ENCODE measurements at regions not wholly inside any gene's neighbourhood (a gene's known extent, or its start where the extent isn't known, plus 50 kb on each side); places are given as distances from the start of the nearest gene placed in this dataset.

GRCh38 chr2:193965263-193965662, 1691.8 kb upstream of the SLC39A10 start:
- H3K4me3 Mint-ChIP-seq, result no peak overlapping the region

GRCh38 chr2:193963472-193964119, 1693.4 kb upstream of the SLC39A10 start:
- no peaks in the 10 kb centered on the region for H3K4me1 ChIP-seq (ENCODE audit: insufficient read depth, low read length)
- no peak overlapping the region for H3K27ac ChIP-seq (ENCODE audit: low read depth, low read length)
- ChIA-PET CTCF (no interaction called here), POLR2A (no interaction called here)
- H3K36me3 ChIP-seq (ENCODE audit: insufficient read depth, low read length), result no peaks in the 10 kb centered on the region
- no peaks in the 10 kb centered on the region for H3K9me3 ChIP-seq (ENCODE audit: low read length)
- Mint-ChIP-seq H3K9me3 (peaks cover 0 to 5% (median 0%) of the 10 kb centered on the region in 5 donors), H3K36me3 (no peaks in the 10 kb centered on the region), H3K4me3 (no peak overlapping the region), H3K27me3 (no peaks in the 10 kb centered on the region), H3K4me1 (no peaks in the 10 kb centered on the region), H3K27ac (no peak overlapping the region)
- no peak overlapping the region for H3K4me3 ChIP-seq (ENCODE audit: low read length)
- no peaks in the 10 kb centered on the region for H3K27me3 ChIP-seq (ENCODE audit: insufficient read depth, low read length, poor library complexity, severe bottlenecking)
- DNase-seq, result no peak

More at GRCh38 chr2:193965263-193965662, 1691.8 kb upstream of the SLC39A10 start:
- H3K27me3 ChIP-seq (ENCODE audit: insufficient read depth, low read length, poor library complexity, severe bottlenecking), result no peaks in the 10 kb centered on the region
- H3K4me1 ChIP-seq (ENCODE audit: insufficient read depth, low read length), result no peaks in the 10 kb centered on the region
- POLR2A ChIA-PET, result no interaction called here
- Mint-ChIP-seq H3K27me3 (no peaks in the 10 kb centered on the region), H3K27ac (no peak overlapping the region), H3K36me3 (no peaks in the 10 kb centered on the region), H3K4me1 (no peaks in the 10 kb centered on the region), H3K9me3 (peaks cover 0 to 18% (median 2%) of the 10 kb centered on the region in 5 donors)
- DNase-seq, result no peak
- H3K9me3 ChIP-seq (ENCODE audit: low read length), result no peaks in the 10 kb centered on the region
- no peaks in the 10 kb centered on the region for H3K36me3 ChIP-seq (ENCODE audit: insufficient read depth, low read length)
- CTCF ChIA-PET, result no interaction called here
- H3K27ac ChIP-seq (ENCODE audit: low read depth, low read length), result no peak overlapping the region
- no peak overlapping the region for H3K4me3 ChIP-seq (ENCODE audit: low read length)

GRCh38 chr2:193946806-193947205, 1710.2 kb upstream of the SLC39A10 start:
- H3K9me3 ChIP-seq (ENCODE audit: low read length), result no peaks in the 10 kb centered on the region
- no peak for DNase-seq
- no peak overlapping the region for H3K4me3 ChIP-seq (ENCODE audit: low read length)
- POLR2A ChIA-PET, result no interaction called here
- H3K36me3 ChIP-seq (ENCODE audit: insufficient read depth, low read length), result no peaks in the 10 kb centered on the region
- no peaks in the 10 kb centered on the region for H3K27me3 ChIP-seq (ENCODE audit: insufficient read depth, low read length, poor library complexity, severe bottlenecking)
- Mint-ChIP-seq H3K9me3 (peaks cover 0 to 16% (median 0%) of the 10 kb centered on the region in 5 donors), H3K27me3 (no peaks in the 10 kb centered on the region), H3K4me1 (no peaks in the 10 kb centered on the region), H3K36me3 (no peaks in the 10 kb centered on the region), H3K4me3 (no peak overlapping the region), H3K27ac (no peak overlapping the region)
- CTCF ChIA-PET, result no interaction called here
- no peaks in the 10 kb centered on the region for H3K4me1 ChIP-seq (ENCODE audit: insufficient read depth, low read length)
- H3K27ac ChIP-seq (ENCODE audit: low read depth, low read length), result no peak overlapping the region

GRCh38 chr2:193943406-193943960, 1713.5 kb upstream of the SLC39A10 start:
- Histone ChIP-seq H3K4me1 (ENCODE audit: insufficient read depth, low read length) (no peaks in the 10 kb centered on the region), H3K4me3 (ENCODE audit: low read length) (no peak overlapping the region), H3K36me3 (ENCODE audit: insufficient read depth, low read length) (no peaks in the 10 kb centered on the region), H3K9me3 (ENCODE audit: low read length) (no peaks in the 10 kb centered on the region), H3K27me3 (ENCODE audit: insufficient read depth, low read length, poor library complexity, severe bottlenecking) (no peaks in the 10 kb centered on the region), H3K27ac (ENCODE audit: low read depth, low read length) (no peak overlapping the region)
- Mint-ChIP-seq H3K4me3 (no peak overlapping the region), H3K4me1 (no peaks in the 10 kb centered on the region), H3K9me3 (peaks cover 0 to 18% (median 0%) of the 10 kb centered on the region in 5 donors), H3K27me3 (no peaks in the 10 kb centered on the region), H3K36me3 (no peaks in the 10 kb centered on the region), H3K27ac (no peak overlapping the region)
- POLR2A ChIA-PET, result no interaction called here
- CTCF ChIA-PET, result no interaction called here
- DNase-seq, result no peak

- Mint-ChIP-seq H3K27ac (no peak overlapping the region), H3K9me3 (peaks cover 0 to 4% (median 0%) of the 10 kb centered on the region in 5 donors), H3K27me3 (peaks cover 0 to 1% of the 10 kb centered on the region in 2 donors), H3K4me3 (no peak overlapping the region), H3K36me3 (no peaks in the 10 kb centered on the region), H3K4me1 (no peaks in the 10 kb centered on the region)
- ChIA-PET CTCF (no interaction called here), POLR2A (no interaction called here)
- no peaks in the 10 kb centered on the region for H3K9me3 ChIP-seq (ENCODE audit: low read length)
- H3K27me3 ChIP-seq (ENCODE audit: insufficient read depth, low read length, poor library complexity, severe bottlenecking), result no peaks in the 10 kb centered on the region
- DNase-seq, result no peak
- H3K36me3 ChIP-seq (ENCODE audit: insufficient read depth, low read length), result no peaks in the 10 kb centered on the region
- no peak overlapping the region for H3K27ac ChIP-seq (ENCODE audit: low read depth, low read length)
- H3K4me3 ChIP-seq (ENCODE audit: low read length), result no peak overlapping the region
- no peaks in the 10 kb centered on the region for H3K4me1 ChIP-seq (ENCODE audit: insufficient read depth, low read length)
Measured at GRCh38 chr2:193935114-193935513, 1721.9 kb upstream of the SLC39A10 start.

- Mint-ChIP-seq H3K4me3 (no peak overlapping the region), H3K27ac (no peak overlapping the region), H3K27me3 (no peaks in the 10 kb centered on the region), H3K4me1 (no peaks in the 10 kb centered on the region), H3K9me3 (peaks cover 0 to 3% (median 0%) of the 10 kb centered on the region in 5 donors), H3K36me3 (no peaks in the 10 kb centered on the region)
- Histone ChIP-seq H3K4me1 (ENCODE audit: insufficient read depth, low read length) (no peaks in the 10 kb centered on the region), H3K36me3 (ENCODE audit: insufficient read depth, low read length) (no peaks in the 10 kb centered on the region), H3K27ac (ENCODE audit: low read depth, low read length) (no peak overlapping the region), H3K4me3 (ENCODE audit: low read length) (no peak overlapping the region), H3K27me3 (ENCODE audit: insufficient read depth, low read length, poor library complexity, severe bottlenecking) (no peaks in the 10 kb centered on the region), H3K9me3 (ENCODE audit: low read length) (no peaks in the 10 kb centered on the region)
- ChIA-PET POLR2A (no interaction called here), CTCF (no interaction called here)
- no peak for DNase-seq
Measured at GRCh38 chr2:193929131-193929530, 1727.9 kb upstream of the SLC39A10 start.

- POLR2A ChIA-PET, result no interaction called here
- H3K27ac ChIP-seq (ENCODE audit: low read depth, low read length), result no peak overlapping the region
- H3K9me3 ChIP-seq (ENCODE audit: low read length), result no peaks in the 10 kb centered on the region
- Mint-ChIP-seq H3K4me3 (no peak overlapping the region), H3K4me1 (no peaks in the 10 kb centered on the region), H3K27ac (no peak overlapping the region), H3K9me3 (peaks cover 0 to 2% (median 0%) of the 10 kb centered on the region in 5 donors), H3K27me3 (peaks cover 0 to 1% of the 10 kb centered on the region in 2 donors), H3K36me3 (no peaks in the 10 kb centered on the region)
- H3K36me3 ChIP-seq (ENCODE audit: insufficient read depth, low read length), result no peaks in the 10 kb centered on the region
- no peak for DNase-seq
- CTCF ChIA-PET, result interaction anchor here (0.8 kb wide), 1 partner anchor 20 kb away, joined by 4 read pairs; no protein-coding TSS in a partner anchor
- H3K4me1 ChIP-seq (ENCODE audit: insufficient read depth, low read length), result no peaks in the 10 kb centered on the region
- no peak overlapping the region for H3K4me3 ChIP-seq (ENCODE audit: low read length)
- no peaks in the 10 kb centered on the region for H3K27me3 ChIP-seq (ENCODE audit: insufficient read depth, low read length, poor library complexity, severe bottlenecking)
Measured at GRCh38 chr2:193907561-193907960, 1712.8 kb upstream of the TMEFF2 start.

GRCh38 chr2:193900292-193900691, 1705.6 kb upstream of the TMEFF2 start:
- peaks cover 0 to 1% of the 10 kb centered on the region in 2 donors for H3K27me3 Mint-ChIP-seq
- no peak overlapping the region for H3K27ac Mint-ChIP-seq
- Histone ChIP-seq H3K9me3 (ENCODE audit: low read length) (no peaks in the 10 kb centered on the region), H3K36me3 (ENCODE audit: insufficient read depth, low read length) (no peaks in the 10 kb centered on the region), H3K27me3 (ENCODE audit: insufficient read depth, low read length, poor library complexity, severe bottlenecking) (no peaks in the 10 kb centered on the region), H3K4me1 (ENCODE audit: insufficient read depth, low read length) (no peaks in the 10 kb centered on the region), H3K27ac (ENCODE audit: low read depth, low read length) (no peak overlapping the region), H3K4me3 (ENCODE audit: low read length) (no peak overlapping the region)
- ChIA-PET POLR2A (no interaction called here), CTCF (no interaction called here)
- peaks cover 0 to 1% (median 0%) of the 10 kb centered on the region in 3 donors for H3K4me1 Mint-ChIP-seq
- no peaks in the 10 kb centered on the region for H3K36me3 Mint-ChIP-seq
- no peak overlapping the region for H3K4me3 Mint-ChIP-seq
- H3K9me3 Mint-ChIP-seq, result peaks cover 0 to 2% (median 0%) of the 10 kb centered on the region in 5 donors
- DNase-seq, result no peak
